HFFc6 (cell line): ENCODE measurements at regions not wholly inside any gene's neighbourhood (a gene's known extent, or its start where the extent isn't known, plus 50 kb on each side); places are given as distances from the start of the nearest gene placed in this dataset.

Experiments
- DNase-seq: peaks from one replicate; pipeline ENCODE4 v3.0.0-alpha.2; 2018
- H3K27ac Mint-ChIP-seq: 2 replicates; pipeline ENCODE4 v1.8.0; 2020; ENCODE audit warnings: mild to moderate bottlenecking, mixed read lengths
- H3K27me3 Mint-ChIP-seq: 2 replicates; pipeline ENCODE4 v1.8.0; 2021; ENCODE audit warnings: mild to moderate bottlenecking, moderate library complexity, mixed read lengths; ENCODE audit not compliant: insufficient read depth
- H3K36me3 Mint-ChIP-seq: 2 replicates; pipeline ENCODE4 v1.8.0; 2021; ENCODE audit warnings: low read depth, mixed read lengths
- H3K4me1 Mint-ChIP-seq: 2 replicates; pipeline ENCODE4 v1.8.0; 2020; ENCODE audit warnings: low read depth, mixed read lengths
- H3K4me3 Mint-ChIP-seq: 2 replicates; pipeline ENCODE4 v1.8.0; 2020; ENCODE audit warnings: mild to moderate bottlenecking, moderate library complexity, mixed read lengths
- H3K9me3 Mint-ChIP-seq: 2 replicates; pipeline ENCODE4 v1.8.0; 2020; ENCODE audit warnings: mild to moderate bottlenecking, mixed read lengths
- CTCF ChIP-seq: fragments of 200-600 bp; sonication (generic); IDR thresholded peaks from 2 replicates; pipeline ENCODE4 v1.5.0; 2021; ENCODE audit warnings: antibody characterized with exemption, mild to moderate bottlenecking

- H3K27me3 Mint-ChIP-seq: no peaks in the 10 kb centered on the region
- TF ChIP-seq CTCF: no peak
- no peak overlapping the region for H3K27ac Mint-ChIP-seq
- H3K9me3 Mint-ChIP-seq: peaks cover 27% of the 10 kb centered on the region
- no peak for DNase-seq
- no peak overlapping the region for H3K4me3 Mint-ChIP-seq
- H3K4me1 Mint-ChIP-seq: no peaks in the 10 kb centered on the region
- H3K36me3 Mint-ChIP-seq: no peaks in the 10 kb centered on the region
Observed at GRCh38 chr4:59904331-59904730, 1295.8 kb upstream of the ADGRL3 start.

- no peak for TF ChIP-seq CTCF
- Mint-ChIP-seq H3K4me3 (no peak overlapping the region), H3K9me3 (peaks cover 31% of the 10 kb centered on the region), H3K4me1 (no peaks in the 10 kb centered on the region), H3K27ac (no peak overlapping the region), H3K36me3 (no peaks in the 10 kb centered on the region), H3K27me3 (no peaks in the 10 kb centered on the region)
- DNase-seq: no peak
Observed at GRCh38 chr4:59920416-59920815, 1279.7 kb upstream of the ADGRL3 start.

- Mint-ChIP-seq H3K4me3 (no peak overlapping the region), H3K27ac (no peak overlapping the region), H3K4me1 (no peaks in the 10 kb centered on the region), H3K9me3 (peaks cover 44% of the 10 kb centered on the region), H3K27me3 (no peaks in the 10 kb centered on the region), H3K36me3 (no peaks in the 10 kb centered on the region)
- no peak for DNase-seq
- TF ChIP-seq CTCF: no peak
Observed at GRCh38 chr4:59925290-59925689, 1274.8 kb upstream of the ADGRL3 start.

GRCh38 chr4:59936566-59936965 lies 1263.6 kb upstream of the ADGRL3 start:
- H3K4me3 Mint-ChIP-seq: no peak overlapping the region
- no peaks in the 10 kb centered on the region for H3K36me3 Mint-ChIP-seq
- no peaks in the 10 kb centered on the region for H3K27me3 Mint-ChIP-seq
- H3K27ac Mint-ChIP-seq: no peak overlapping the region
- peaks cover 7% of the 10 kb centered on the region for H3K9me3 Mint-ChIP-seq
- no peak for DNase-seq
- no peaks in the 10 kb centered on the region for H3K4me1 Mint-ChIP-seq
- TF ChIP-seq CTCF: no peak

GRCh38 chr4:59938166-59938565 lies 1262.0 kb upstream of the ADGRL3 start:
- Mint-ChIP-seq H3K36me3 (no peaks in the 10 kb centered on the region), H3K4me3 (no peak overlapping the region), H3K27ac (no peak overlapping the region), H3K9me3 (peaks cover 15% of the 10 kb centered on the region), H3K27me3 (no peaks in the 10 kb centered on the region), H3K4me1 (no peaks in the 10 kb centered on the region)
- no peak for TF ChIP-seq CTCF
- no peak for DNase-seq

GRCh38 chr4:59945277-59945676 lies 1254.8 kb upstream of the ADGRL3 start:
- H3K4me1 Mint-ChIP-seq: no peaks in the 10 kb centered on the region
- no peaks in the 10 kb centered on the region; the same call in 1 of the 2 replicates for H3K27me3 Mint-ChIP-seq
- no peak for TF ChIP-seq CTCF
- no peak overlapping the region for H3K4me3 Mint-ChIP-seq
- H3K36me3 Mint-ChIP-seq: no peaks in the 10 kb centered on the region
- peaks cover 29% of the 10 kb centered on the region for H3K9me3 Mint-ChIP-seq
- no peak for DNase-seq
- H3K27ac Mint-ChIP-seq: no peak overlapping the region
